GM12878 (cell line): ENCODE measurements at regions not wholly inside any gene's neighbourhood (a gene's known extent, or its start where the extent isn't known, plus 50 kb on each side); places are given as distances from the start of the nearest gene placed in this dataset.

Source experiments
- CEBPZ ChIP-seq: fragments of 150-350 bp; IDR thresholded peaks from 2 replicates; pipeline ENCODE4 v1.6.1; 2016; ENCODE audit warnings: low read depth, low read length
- HCFC1 ChIP-seq: fragments of 150-350 bp; IDR thresholded peaks from 2 replicates; pipeline ENCODE4 v1.6.1; 2014; ENCODE audit warnings: low read length
- JUNB ChIP-seq: IDR thresholded peaks from 2 replicates; pipeline ENCODE4 v1.6.1; 2016; ENCODE audit warnings: antibody characterized with exemption, mild to moderate bottlenecking
- NR2C2 ChIP-seq: IDR thresholded peaks from 2 replicates; pipeline ENCODE4 v1.6.1; 2011; ENCODE audit warnings: borderline replicate concordance, low read depth; ENCODE audit not compliant: control insufficient read depth, insufficient read length
- NR2F1 ChIP-seq: fragments of 450-650 bp; conservative IDR thresholded peaks from 2 replicates; pipeline ENCODE4 v1.6.1; 2017; ENCODE audit warnings: mild to moderate bottlenecking
- POU2F2 ChIP-seq: IDR thresholded peaks from 3 replicates; pipeline ENCODE4 v1.6.1; 2011; ENCODE audit warnings: low read depth, mild to moderate bottlenecking, low read length, borderline replicate concordance
- SMC3 ChIP-seq: IDR thresholded peaks from 2 replicates; pipeline ENCODE4 v1.6.1; 2011; ENCODE audit warnings: low read length, improper control_type of control experiment, borderline replicate concordance
- YBX1 ChIP-seq: fragments of 450-650 bp; IDR thresholded peaks from 2 replicates; pipeline ENCODE4 v1.6.1; 2016; ENCODE audit warnings: antibody characterized with exemption
- ZNF687 ChIP-seq: fragments of 450-650 bp; IDR thresholded peaks from 2 replicates; pipeline ENCODE4 v1.6.1; 2017; ENCODE audit warnings: mild to moderate bottlenecking, moderate library complexity

GRCh38 chr10:64037071-64037661 is 516.0 kb downstream of the REEP3 start (continued):
- TF ChIP-seq CEBPZ (no peak), JUNB (no peak), NR2F1 (no peak), NR2C2 (no peak), ZNF687 (no peak), SMC3 (no peak), YBX1 (no peak), HCFC1 (no peak), POU2F2 (no peak)
